ENCODE measurements at regions not wholly inside any gene's neighbourhood (a gene's known extent, or its start where the extent isn't known, plus 50 kb on each side); places are given as distances from the start of the nearest gene placed in this dataset.

DNA sequence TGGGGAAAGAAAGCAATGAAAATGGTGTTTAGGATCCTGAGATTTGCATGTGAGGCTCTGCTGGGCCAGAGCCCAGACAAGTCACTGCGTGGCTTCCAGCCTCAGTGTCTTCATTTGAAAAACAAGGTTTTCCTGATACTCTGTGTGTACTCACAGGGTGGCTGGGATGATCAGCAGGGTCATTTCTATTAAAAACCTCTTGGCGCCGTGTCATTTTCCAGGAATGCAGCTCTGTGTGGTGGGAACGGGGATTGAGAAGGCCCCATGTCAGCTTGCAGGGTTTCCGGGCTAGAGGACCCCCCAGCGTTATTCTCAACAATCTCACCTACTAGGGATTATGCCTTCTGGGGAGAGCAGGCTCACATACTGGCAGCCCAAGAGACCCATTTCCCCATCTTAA lies 73.5 kb downstream of the FOXL1 start:
- H3K27ac Mint-ChIP-seq, result no peak overlapping the region
- H3K9me3 Mint-ChIP-seq, result peaks cover 4% of the 10 kb centered on the region
- DNase-seq (ENCODE audit: low spot score) (no peak), ATAC-seq (no peak)
- H3K36me3 Mint-ChIP-seq, result no peaks in the 10 kb centered on the region
- H3K4me1 Mint-ChIP-seq (ENCODE audit: low read depth in 2 of 2), result no peaks in the 10 kb centered on the region
- H3K4me3 Mint-ChIP-seq, result no peak overlapping the region
- peaks cover 11 to 15% of the 10 kb centered on the region in 2 donors for H3K27me3 Mint-ChIP-seq

DNA sequence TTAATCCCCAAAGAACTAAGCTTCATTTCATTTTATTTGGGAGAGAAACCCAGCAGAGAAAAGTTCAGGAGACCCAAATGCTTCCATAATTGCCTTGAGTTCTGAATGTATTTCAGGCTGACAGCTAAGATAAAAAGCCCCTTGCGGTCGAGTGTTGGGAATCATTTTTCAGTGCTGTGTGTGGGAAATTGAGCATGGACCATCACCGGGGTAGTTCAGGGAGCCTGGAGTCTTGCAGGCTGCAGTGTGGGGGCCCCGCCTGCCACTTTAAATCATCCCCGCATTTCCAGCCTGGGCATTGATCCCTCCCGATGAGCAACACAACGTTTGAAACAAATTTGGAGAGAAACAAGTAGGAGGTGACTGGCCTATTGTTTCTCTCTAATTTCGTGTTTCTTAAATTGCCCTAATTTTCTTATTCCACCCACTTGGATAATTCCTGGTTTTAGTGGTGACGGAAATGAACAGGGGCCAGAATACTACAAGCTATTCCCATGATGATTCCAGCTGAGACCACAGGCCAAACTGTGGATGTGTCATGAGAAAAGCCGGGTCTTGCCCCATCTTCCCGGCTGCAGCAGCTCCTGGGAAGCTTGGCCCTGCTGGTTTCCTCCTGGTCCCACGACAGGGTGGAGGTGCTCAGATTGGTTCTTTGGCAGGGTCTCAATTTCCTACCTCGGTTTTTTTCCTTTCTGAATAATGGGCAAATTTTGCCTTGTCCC lies 75.1 kb downstream of the FOXL1 start:
- no peaks in the 10 kb centered on the region for H3K9me3 Mint-ChIP-seq
- H3K36me3 Mint-ChIP-seq, result no peaks in the 10 kb centered on the region
- H3K4me3 Mint-ChIP-seq, result no peak overlapping the region
- peaks cover 7 to 11% of the 10 kb centered on the region in 2 donors for H3K27me3 Mint-ChIP-seq
- ATAC-seq (no peak), DNase-seq (ENCODE audit: low spot score) (no peak)
- H3K27ac Mint-ChIP-seq, result no peak overlapping the region
- H3K4me1 Mint-ChIP-seq (ENCODE audit: low read depth in 2 of 2), result no peaks in the 10 kb centered on the region

GRCh38 chr16:86657972-86658371 lies 79.6 kb downstream of the FOXL1 start:
- Mint-ChIP-seq H3K27ac (no peak overlapping the region), H3K4me3 (no peak overlapping the region), H3K27me3 (peaks cover 10% of the 10 kb centered on the region in 2 donors), H3K9me3 (peaks cover 3% of the 10 kb centered on the region), H3K36me3 (peaks cover 9% of the 10 kb centered on the region), H3K4me1 (ENCODE audit: low read depth in 2 of 2) (no peaks in the 10 kb centered on the region)
- DNase-seq (ENCODE audit: low spot score) (no peak), ATAC-seq (no peak)

DNA sequence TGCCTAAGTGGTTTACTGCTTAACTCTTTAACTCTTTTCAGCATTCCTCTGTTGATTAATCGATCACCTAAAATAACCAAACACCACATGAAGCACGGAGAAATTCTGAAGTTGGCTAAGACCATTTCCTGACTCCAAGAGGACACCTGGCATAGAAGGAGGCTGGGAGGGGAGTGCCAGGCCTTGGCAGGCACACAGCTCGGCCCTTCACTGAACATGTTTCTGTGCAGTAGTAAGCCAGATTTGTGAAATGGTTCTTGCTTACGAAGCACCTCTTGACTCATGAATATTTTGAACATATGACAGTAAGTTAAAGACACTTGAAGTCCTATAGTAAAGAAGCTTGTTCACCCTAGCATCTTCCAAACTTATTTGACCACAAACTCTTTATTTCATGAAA lies 82.3 kb downstream of the FOXL1 start:
- no peak overlapping the region for H3K27ac Mint-ChIP-seq
- H3K27me3 Mint-ChIP-seq, result peaks cover 10% of the 10 kb centered on the region in 2 donors
- peaks cover 3% of the 10 kb centered on the region for H3K9me3 Mint-ChIP-seq
- H3K4me1 Mint-ChIP-seq (ENCODE audit: low read depth in 2 of 2), result peaks cover 16 to 23% of the 10 kb centered on the region in 2 donors
- peaks cover 13% of the 10 kb centered on the region for H3K36me3 Mint-ChIP-seq
- no peak overlapping the region for H3K4me3 Mint-ChIP-seq
- ATAC-seq (no peak), DNase-seq (ENCODE audit: low spot score) (no peak)

- H3K4me1 Mint-ChIP-seq (ENCODE audit: low read depth in 2 of 2), result peaks cover 16 to 23% of the 10 kb centered on the region in 2 donors
- H3K36me3 Mint-ChIP-seq, result peaks cover 13% of the 10 kb centered on the region
- no peak overlapping the region for H3K4me3 Mint-ChIP-seq
- DNase-seq (ENCODE audit: low spot score) (no peak), ATAC-seq (no peak)
- H3K27me3 Mint-ChIP-seq, result peaks cover 15 to 17% of the 10 kb centered on the region in 2 donors
- H3K9me3 Mint-ChIP-seq, result peaks cover 3% of the 10 kb centered on the region
- no peak overlapping the region for H3K27ac Mint-ChIP-seq
Measured at GRCh38 chr16:86661706-86662105, 83.4 kb downstream of the FOXL1 start.

DNA sequence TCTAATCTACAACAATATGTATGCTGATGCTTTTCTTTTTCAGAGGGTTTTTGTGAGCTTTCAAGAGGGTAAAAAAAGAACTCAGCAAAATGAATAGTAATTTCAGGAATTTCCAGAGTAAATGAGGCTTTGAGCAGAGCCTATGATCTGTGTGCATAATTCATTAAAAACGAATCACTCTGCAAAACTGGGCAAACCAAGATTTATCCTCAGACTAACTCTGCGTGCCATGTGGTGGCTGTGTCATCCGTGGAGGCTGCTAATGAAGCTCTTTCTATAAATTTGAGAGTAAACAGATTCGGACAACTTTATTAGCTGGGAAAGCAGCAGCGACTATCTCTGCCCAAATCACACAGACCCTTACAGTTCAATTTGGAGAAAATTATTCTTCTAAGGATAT lies 83.8 kb downstream of the FOXL1 start:
- Mint-ChIP-seq H3K4me1 (ENCODE audit: low read depth in 2 of 2) (peaks cover 16 to 23% of the 10 kb centered on the region in 2 donors), H3K9me3 (peaks cover 3% of the 10 kb centered on the region), H3K36me3 (peaks cover 13% of the 10 kb centered on the region), H3K4me3 (no peak overlapping the region), H3K27ac (no peak overlapping the region), H3K27me3 (peaks cover 15 to 19% of the 10 kb centered on the region in 2 donors)
- DNase-seq (ENCODE audit: low spot score), result no peak
- ATAC-seq, result no peak

- Mint-ChIP-seq H3K4me3 (no peak overlapping the region), H3K9me3 (peaks cover 3% of the 10 kb centered on the region), H3K27ac (peak overlapping the region in 1 of 2 donors; percentile 29), H3K27me3 (peaks cover 15 to 24% of the 10 kb centered on the region in 2 donors), H3K4me1 (ENCODE audit: low read depth in 2 of 2) (peaks cover 16 to 23% of the 10 kb centered on the region in 2 donors), H3K36me3 (peaks cover 13% of the 10 kb centered on the region)
- DNase-seq (ENCODE audit: low spot score) (no peak), ATAC-seq (no peak)
Measured at GRCh38 chr16:86662740-86663139, 84.4 kb downstream of the FOXL1 start.

DNA sequence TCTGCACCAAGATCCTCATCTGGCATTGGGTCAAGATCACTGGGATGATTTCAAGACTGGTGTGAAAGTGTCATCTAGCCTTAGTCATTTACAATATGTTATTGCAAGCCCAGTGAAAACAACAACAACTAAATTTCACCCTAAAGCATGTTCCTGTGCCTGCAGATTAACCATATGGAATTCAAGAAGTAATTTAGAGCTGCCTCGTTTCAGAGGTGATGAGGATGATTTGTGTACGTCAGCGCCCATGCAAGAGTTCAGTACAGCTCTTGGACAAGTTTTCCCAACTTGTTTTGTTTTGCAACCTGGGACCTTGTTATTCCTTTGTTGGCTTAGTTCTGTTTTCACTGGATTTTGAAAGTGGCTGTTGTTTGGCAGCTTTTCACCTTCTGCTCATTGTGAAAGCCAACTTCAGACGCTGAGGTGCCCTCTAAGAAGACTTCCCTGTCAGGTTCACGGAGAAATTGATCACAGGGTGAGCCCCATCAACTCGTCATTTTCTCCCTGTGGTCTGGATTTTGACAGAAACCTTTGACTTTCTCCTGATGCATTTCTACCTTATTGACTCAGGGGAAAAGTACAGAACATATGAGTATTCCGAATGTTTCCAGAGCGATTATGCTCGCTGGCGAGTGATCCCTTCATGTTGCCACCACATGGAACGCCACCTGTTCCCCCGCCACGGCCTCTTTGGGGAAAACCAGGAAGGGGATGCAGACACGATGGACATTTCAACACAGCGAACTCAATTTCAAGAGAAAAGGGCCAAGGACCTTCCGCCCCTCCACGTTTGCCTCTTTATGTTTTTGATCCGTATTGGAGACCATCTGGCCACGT lies 85.6 kb downstream of the FOXL1 start:
- Mint-ChIP-seq H3K27me3 (peaks cover 15 to 26% of the 10 kb centered on the region in 2 donors), H3K4me3 (peak overlapping the region; percentile 89), H3K36me3 (peaks cover 13% of the 10 kb centered on the region), H3K27ac (peak overlapping the region; percentile 73 to 87), H3K4me1 (ENCODE audit: low read depth in 2 of 2) (peaks cover 19 to 23% of the 10 kb centered on the region in 2 donors), H3K9me3 (peaks cover 3% of the 10 kb centered on the region)
- ATAC-seq (peak in 1 of 2 donors; percentile 29), DNase-seq (ENCODE audit: low spot score) (no peak)

DNA sequence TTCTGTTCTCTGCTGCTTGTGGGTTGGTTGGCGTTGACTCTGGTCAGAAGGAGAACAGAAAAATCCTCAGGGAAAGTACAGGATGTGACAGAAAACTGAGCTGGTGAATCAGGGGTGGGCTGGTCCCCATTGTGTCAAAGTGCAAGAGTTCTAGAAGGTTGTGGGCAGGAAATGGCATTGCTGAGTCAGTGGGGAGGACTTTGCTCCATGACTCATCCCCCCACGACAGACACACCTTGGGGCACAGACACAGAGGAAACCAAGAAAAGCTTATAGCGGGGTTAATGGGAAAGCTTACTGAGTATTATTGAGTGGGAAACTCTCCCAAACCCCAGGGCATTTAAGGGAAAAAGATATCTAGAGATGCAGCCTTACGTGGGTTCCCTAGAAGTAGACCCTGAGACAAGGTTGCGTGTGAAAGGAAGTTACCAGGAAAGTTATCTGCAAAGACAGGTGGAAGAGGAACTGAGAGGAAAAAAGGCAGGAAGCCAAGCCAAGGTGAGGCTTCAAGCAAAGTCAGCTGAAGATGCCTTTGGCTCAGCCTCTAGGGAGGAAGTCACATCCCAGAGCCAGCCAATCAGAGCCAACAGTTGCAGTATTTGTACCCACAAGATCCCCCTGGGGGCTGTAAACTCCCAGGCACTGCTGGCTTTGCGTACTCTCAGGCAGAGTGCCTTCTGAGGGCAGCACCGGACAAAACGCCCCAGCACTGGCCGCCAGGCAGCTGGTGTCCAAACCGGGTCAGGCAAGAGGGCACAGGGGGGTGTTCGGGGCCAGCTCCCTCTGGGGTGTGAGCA lies 86.4 kb downstream of the FOXL1 start:
- peak; percentile 87 for DNase-seq (ENCODE audit: low spot score)
- peaks cover 19 to 23% of the 10 kb centered on the region in 2 donors for H3K4me1 Mint-ChIP-seq (ENCODE audit: low read depth in 2 of 2)
- ATAC-seq, result peak; percentile 96 to 97
- peak overlapping the region; percentile 73 to 87 for H3K27ac Mint-ChIP-seq
- H3K4me3 Mint-ChIP-seq, result peak overlapping the region; percentile 89
- peaks cover 7 to 23% of the 10 kb centered on the region in 2 donors for H3K27me3 Mint-ChIP-seq
- H3K36me3 Mint-ChIP-seq, result peaks cover 7% of the 10 kb centered on the region
- H3K9me3 Mint-ChIP-seq, result no peaks in the 10 kb centered on the region

DNA sequence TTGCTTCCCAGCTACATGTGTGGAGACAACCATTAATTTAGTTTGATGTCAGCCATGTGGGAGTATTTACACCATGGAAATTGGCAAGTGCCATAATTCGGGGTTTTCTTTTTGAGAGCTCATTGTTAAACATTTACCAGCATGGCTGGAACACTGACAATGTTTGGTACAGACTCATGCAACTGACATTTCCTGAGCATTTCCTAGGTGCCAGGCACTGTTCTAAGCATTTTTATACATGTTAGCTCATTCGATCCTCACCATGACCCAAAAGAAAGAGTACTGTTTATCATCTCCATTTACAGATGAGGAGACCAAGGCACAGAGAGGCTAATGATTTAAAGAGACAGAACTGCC lies 86.9 kb downstream of the FOXL1 start:
- H3K36me3 Mint-ChIP-seq, result peaks cover 5% of the 10 kb centered on the region
- H3K9me3 Mint-ChIP-seq, result no peaks in the 10 kb centered on the region
- peaks cover 5 to 24% of the 10 kb centered on the region in 2 donors for H3K27me3 Mint-ChIP-seq
- H3K4me3 Mint-ChIP-seq, result peak overlapping the region; percentile 89
- DNase-seq (ENCODE audit: low spot score), result no peak
- ATAC-seq, result no peak
- H3K4me1 Mint-ChIP-seq (ENCODE audit: low read depth in 2 of 2), result peaks cover 19 to 23% of the 10 kb centered on the region in 2 donors
- H3K27ac Mint-ChIP-seq, result peak overlapping the region; percentile 73 to 87

DNA sequence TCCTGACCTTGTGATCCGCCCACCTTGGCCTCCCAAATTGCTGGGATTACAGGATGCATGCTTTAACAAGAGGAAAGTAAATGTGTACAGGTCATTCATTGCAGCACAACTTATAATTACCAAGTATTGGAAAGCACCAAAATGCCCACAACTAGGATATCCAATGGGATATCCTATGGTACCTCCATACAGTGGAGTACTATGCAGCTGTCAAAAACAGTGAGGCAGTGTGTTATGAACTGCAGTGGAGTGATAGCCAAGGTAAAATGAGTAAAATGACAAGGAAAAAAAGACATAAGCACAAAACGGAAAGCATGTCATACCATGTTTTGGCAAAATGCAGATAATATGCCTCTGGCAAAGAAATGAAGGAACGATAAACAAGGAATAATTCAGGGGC lies 87.6 kb downstream of the FOXL1 start:
- Mint-ChIP-seq H3K27ac (peak overlapping the region in 1 of 2 donors; percentile 87), H3K9me3 (no peaks in the 10 kb centered on the region), H3K27me3 (peaks cover 5 to 24% of the 10 kb centered on the region in 2 donors), H3K4me1 (ENCODE audit: low read depth in 2 of 2) (peaks cover 19 to 23% of the 10 kb centered on the region in 2 donors), H3K4me3 (no peak overlapping the region), H3K36me3 (peaks cover 5% of the 10 kb centered on the region)
- DNase-seq (ENCODE audit: low spot score) (no peak), ATAC-seq (no peak)

DNA sequence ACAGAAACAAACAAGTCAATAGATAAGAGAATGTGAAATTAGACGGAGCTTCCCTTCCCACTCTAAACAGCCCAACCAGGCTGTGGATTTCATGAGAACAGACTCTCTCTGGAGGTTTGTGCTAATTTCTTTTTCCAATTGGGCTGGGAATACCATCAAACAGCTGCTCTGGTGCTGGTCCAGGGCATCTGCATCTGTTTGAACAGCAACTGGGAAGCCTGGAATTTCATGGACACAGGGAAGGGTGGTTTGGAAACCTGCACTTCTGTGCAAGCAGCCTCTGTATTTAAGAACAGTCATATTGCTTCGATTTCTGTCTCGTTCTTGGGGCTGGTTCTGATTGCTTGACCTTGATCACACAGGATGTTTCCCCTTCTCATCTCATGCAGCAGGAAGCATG lies 88.7 kb downstream of the FOXL1 start:
- no peak overlapping the region for H3K4me3 Mint-ChIP-seq
- peaks cover 5% of the 10 kb centered on the region for H3K36me3 Mint-ChIP-seq
- H3K4me1 Mint-ChIP-seq (ENCODE audit: low read depth in 2 of 2), result peaks cover 19 to 23% of the 10 kb centered on the region in 2 donors
- no peaks in the 10 kb centered on the region for H3K9me3 Mint-ChIP-seq
- H3K27me3 Mint-ChIP-seq, result peaks cover 5 to 25% of the 10 kb centered on the region in 2 donors
- H3K27ac Mint-ChIP-seq, result peak overlapping the region in 1 of 2 donors; percentile 27
- ATAC-seq (no peak), DNase-seq (ENCODE audit: low spot score) (no peak)

GRCh38 chr16:86668136-86668910 lies 90.0 kb downstream of the FOXL1 start:
- no peak overlapping the region for H3K4me3 Mint-ChIP-seq
- no peaks in the 10 kb centered on the region for H3K9me3 Mint-ChIP-seq
- peaks cover 18 to 21% of the 10 kb centered on the region in 2 donors for H3K4me1 Mint-ChIP-seq (ENCODE audit: low read depth in 2 of 2)
- DNase-seq (ENCODE audit: low spot score), result no peak
- H3K36me3 Mint-ChIP-seq, result peaks cover 5% of the 10 kb centered on the region
- H3K27ac Mint-ChIP-seq, result no peak overlapping the region
- H3K27me3 Mint-ChIP-seq, result peaks cover 5 to 25% of the 10 kb centered on the region in 2 donors
- no peak for ATAC-seq

Data from natural killer cell treated with Interleukin-12 subunit alpha and Interleukin-12 subunit beta and Interleukin-15 and Interleukin-18, amount 100 ng/mL, for 72 hours (primary cell).